Kidney (tissue), 13 donors: ENCODE measurements at regions not wholly inside any gene's neighbourhood (a gene's known extent, or its start where the extent isn't known, plus 50 kb on each side); places are given as distances from the start of the nearest gene placed in this dataset.
A peak's percentile ranks its signal among the peaks of the same experiment; 100 is the strongest.

Source experiments
- DNase-seq, 5 donors: peaks; one replicate each; pipeline ENCODE4 v3.0.0-alpha.2; 2013 to 2020
- FAIRE-seq: peaks from 2 replicates; lab custom pipeline; 2012; peaks lifted over from hg19 to GRCh38; lab: Jason Lieb, UNC
- H3K27ac ChIP-seq, 2 donors: one replicate each; pipeline ENCODE4 v1.7.0; 2013; ENCODE audit warnings: low read depth in 2 of 2, low read length in 2 of 2, inconsistent platforms in 1 of 2
- H3K27me3 ChIP-seq: one replicate; pipeline ENCODE4 v1.7.1; 2013; ENCODE audit warnings: low read length, inconsistent platforms; ENCODE audit not compliant: control insufficient read depth, insufficient read depth
- H3K36me3 ChIP-seq, 3 donors: one replicate each; pipeline versions ENCODE4 v1.7.0 to v1.7.1; 2013; ENCODE audit warnings: low read length in 3 of 3, control low read depth in 1 of 3, inconsistent platforms in 1 of 3; ENCODE audit not compliant: insufficient read depth in 3 of 3, control insufficient read depth in 2 of 3
- H3K4me1 ChIP-seq, 3 donors: one replicate each; pipeline versions ENCODE4 v1.7.0 to v1.7.1; 2013; ENCODE audit warnings: low read length in 3 of 3, inconsistent platforms in 1 of 3, low read depth in 1 of 3; ENCODE audit not compliant: control insufficient read depth in 2 of 3, insufficient read depth in 2 of 3
- H3K4me3 ChIP-seq, 3 donors: one replicate each; pipeline versions ENCODE4 v1.7.0 to v1.8.1; 2013; ENCODE audit warnings: low read length in 3 of 3, control low read depth in 1 of 3, inconsistent platforms in 1 of 3
- H3K9ac ChIP-seq, 3 donors: one replicate each; pipeline versions ENCODE4 v1.7.0 to v1.7.1; 2013; ENCODE audit warnings: low read length in 3 of 3, control low read depth in 1 of 3, inconsistent platforms in 1 of 3
- H3K9me3 ChIP-seq, 3 donors: one replicate each; pipeline versions ENCODE4 v1.7.0 to v1.7.1; 2013; ENCODE audit warnings: low read length in 3 of 3, control low read depth in 1 of 3, inconsistent platforms in 1 of 3; ENCODE audit not compliant: control insufficient read depth in 2 of 3, insufficient read depth in 1 of 3
- intact Hi-C: fragments of 100-400 bp; cut with DNase I; formaldehyde crosslinking; loops from one replicate; pipeline ENCODE4 v1.11.1; 2022
- TF ChIP-seq, protein P1 (sequence below): IDR thresholded peaks from 3 replicates; pipeline ENCODE4 v1.5.1; 2012; ENCODE audit warnings: mild to moderate bottlenecking, moderate library complexity, borderline replicate concordance; ENCODE audit not compliant: insufficient read depth; ENCODE audit errors: extremely low read depth
- donor health status: control.
- donor health status: control.
- donor health status: control.
- donor health status: control.
- donor health status: control.
- donor health status: DM: yes; HTN: yes; CAD: no.
- donor health status: Normal renal cell carcinoma (clear cell type).

DNA sequence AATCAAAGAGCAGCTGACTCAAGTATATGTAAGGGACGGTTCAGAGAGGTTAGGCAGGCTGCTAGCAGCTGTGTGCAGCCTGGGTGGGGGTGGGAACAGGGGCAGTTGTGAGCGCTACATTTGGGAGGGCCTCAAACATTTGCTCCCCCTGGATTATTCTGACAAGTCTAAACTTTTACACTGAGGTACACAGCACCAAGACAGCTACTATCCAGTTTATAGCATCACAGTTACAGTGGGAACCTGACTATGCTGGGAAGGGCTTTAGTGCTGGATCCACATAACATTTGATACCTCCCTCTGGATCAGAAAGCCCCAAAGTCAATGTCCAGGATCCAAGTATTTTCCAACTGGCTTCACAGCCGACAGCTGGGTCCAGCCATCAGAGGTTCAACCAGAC, 55.8 kb upstream of the GIMD1 start:
- H3K9ac ChIP-seq, result no peak overlapping the region
- intact Hi-C loops, result no loop called here
- no peaks in the 10 kb centered on the region for H3K27me3 ChIP-seq
- H3K9me3 ChIP-seq, result no peaks in the 10 kb centered on the region
- no peaks in the 10 kb centered on the region for H3K4me1 ChIP-seq
- no peaks in the 10 kb centered on the region for H3K36me3 ChIP-seq
- TF ChIP-seq, protein P1, sequence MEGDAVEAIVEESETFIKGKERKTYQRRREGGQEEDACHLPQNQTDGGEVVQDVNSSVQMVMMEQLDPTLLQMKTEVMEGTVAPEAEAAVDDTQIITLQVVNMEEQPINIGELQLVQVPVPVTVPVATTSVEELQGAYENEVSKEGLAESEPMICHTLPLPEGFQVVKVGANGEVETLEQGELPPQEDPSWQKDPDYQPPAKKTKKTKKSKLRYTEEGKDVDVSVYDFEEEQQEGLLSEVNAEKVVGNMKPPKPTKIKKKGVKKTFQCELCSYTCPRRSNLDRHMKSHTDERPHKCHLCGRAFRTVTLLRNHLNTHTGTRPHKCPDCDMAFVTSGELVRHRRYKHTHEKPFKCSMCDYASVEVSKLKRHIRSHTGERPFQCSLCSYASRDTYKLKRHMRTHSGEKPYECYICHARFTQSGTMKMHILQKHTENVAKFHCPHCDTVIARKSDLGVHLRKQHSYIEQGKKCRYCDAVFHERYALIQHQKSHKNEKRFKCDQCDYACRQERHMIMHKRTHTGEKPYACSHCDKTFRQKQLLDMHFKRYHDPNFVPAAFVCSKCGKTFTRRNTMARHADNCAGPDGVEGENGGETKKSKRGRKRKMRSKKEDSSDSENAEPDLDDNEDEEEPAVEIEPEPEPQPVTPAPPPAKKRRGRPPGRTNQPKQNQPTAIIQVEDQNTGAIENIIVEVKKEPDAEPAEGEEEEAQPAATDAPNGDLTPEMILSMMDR, result no peak
- H3K27ac ChIP-seq, result no peak overlapping the region
- H3K4me3 ChIP-seq, result no peak overlapping the region
- no peak for FAIRE-seq
- DNase-seq, result peak in 1 of 5 donors; percentile 37

DNA sequence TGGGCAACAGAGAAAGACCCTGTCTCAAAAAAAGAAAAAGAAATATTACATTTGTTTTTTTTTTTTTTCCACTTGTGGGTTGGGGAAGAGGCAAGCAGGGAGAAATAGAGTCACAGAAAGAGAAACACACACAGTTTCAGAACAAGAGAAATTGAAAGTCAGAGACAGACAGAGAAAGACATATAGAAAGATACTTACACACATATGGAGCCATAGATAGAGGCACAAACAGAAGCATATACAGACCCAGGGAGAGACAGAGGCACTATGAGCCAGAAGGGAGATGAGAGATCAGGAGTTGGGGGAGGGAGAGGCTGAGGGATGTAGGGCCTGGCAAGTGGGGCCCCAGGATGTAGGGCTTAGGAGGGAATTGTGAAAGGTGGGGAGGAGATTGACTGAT, 55.2 kb upstream of the GIMD1 start:
- no peak overlapping the region for H3K9ac ChIP-seq
- H3K36me3 ChIP-seq, result no peaks in the 10 kb centered on the region
- no peaks in the 10 kb centered on the region for H3K9me3 ChIP-seq
- no peaks in the 10 kb centered on the region for H3K4me1 ChIP-seq
- H3K4me3 ChIP-seq, result no peak overlapping the region
- FAIRE-seq, result no peak
- intact Hi-C loops, result no loop called here
- no peak for DNase-seq
- H3K27me3 ChIP-seq, result no peaks in the 10 kb centered on the region
- H3K27ac ChIP-seq, result no peak overlapping the region
- TF ChIP-seq, protein P1, result no peak

DNA sequence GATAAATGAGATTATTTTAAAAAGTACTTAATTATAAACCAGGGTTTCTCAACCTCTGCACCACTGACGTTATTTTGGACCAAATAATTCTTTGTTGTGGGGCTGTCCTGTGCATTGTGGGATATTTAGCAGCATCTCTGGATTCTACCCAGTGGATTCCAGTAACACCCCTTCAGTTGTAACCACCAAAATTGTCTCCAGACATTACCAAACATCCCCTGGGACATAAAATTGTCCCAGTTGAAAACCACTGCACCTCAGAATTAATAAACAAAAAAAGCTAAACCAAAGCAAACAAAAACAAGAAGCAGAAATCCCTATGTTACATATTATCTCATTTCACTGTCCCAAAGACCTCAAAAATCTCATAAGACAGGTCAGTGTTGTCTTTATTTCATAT, 54.2 kb upstream of the GIMD1 start:
- DNase-seq (no peak), FAIRE-seq (no peak)
- no peaks in the 10 kb centered on the region for H3K4me1 ChIP-seq
- no peak overlapping the region for H3K4me3 ChIP-seq
- no peaks in the 10 kb centered on the region for H3K27me3 ChIP-seq
- H3K9ac ChIP-seq, result no peak overlapping the region
- intact Hi-C loops, result no loop called here
- TF ChIP-seq, protein P1, result no peak
- H3K27ac ChIP-seq, result no peak overlapping the region
- no peaks in the 10 kb centered on the region for H3K36me3 ChIP-seq
- H3K9me3 ChIP-seq, result no peaks in the 10 kb centered on the region
